Pulmonary artery endothelial cell (primary cell): ENCODE measurements at regions not wholly inside any gene's neighbourhood (a gene's known extent, or its start where the extent isn't known, plus 50 kb on each side); places are given as distances from the start of the nearest gene placed in this dataset.
"Not testable (repeated sequence)": the region's sequence is repeated elsewhere in the genome, so short reads cannot be mapped to it uniquely, and the experiment has no call there.

Experiments used
- DNase-seq: peaks from one replicate; pipeline ENCODE4 v3.0.0-alpha.2; 2011; ENCODE audit warnings: low read depth, low spot score

DNA sequence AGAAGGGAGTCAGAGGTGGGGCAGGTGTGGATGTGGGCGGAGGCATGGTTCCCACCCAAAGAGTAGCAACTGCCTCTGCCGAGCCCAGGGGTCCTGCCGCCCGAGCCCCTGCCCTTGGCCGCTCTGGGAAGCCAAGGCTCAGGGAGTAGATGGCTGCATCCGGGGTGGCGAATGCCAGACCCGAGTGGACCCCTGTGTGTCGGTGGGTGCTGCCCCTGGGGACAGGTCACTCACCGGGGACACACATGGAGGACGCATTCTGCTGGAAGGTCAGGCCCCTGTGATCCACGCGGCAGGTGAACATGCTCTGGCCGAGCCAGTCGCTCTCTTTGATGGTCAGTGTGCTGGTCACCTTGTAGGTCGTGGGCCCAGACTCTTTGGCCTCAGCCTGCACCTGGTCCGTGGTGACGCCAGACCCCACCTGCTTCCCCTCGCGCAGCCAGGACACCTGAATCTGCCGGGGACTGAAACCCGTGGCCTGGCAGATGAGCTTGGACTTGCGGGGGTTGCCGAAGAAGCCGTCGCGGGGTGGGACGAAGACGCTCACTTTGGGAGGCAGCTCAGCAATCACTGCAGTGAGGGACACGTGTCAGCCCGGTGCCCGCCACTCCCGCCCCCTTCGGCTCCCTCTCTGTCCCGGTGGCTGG is 329.0 kb downstream of the TMEM121 start:
- DNase-seq, result no peak

GRCh38 chr14:105855893-105856675 is 329.7 kb downstream of the TMEM121 start:
- DNase-seq, result no peak

DNA sequence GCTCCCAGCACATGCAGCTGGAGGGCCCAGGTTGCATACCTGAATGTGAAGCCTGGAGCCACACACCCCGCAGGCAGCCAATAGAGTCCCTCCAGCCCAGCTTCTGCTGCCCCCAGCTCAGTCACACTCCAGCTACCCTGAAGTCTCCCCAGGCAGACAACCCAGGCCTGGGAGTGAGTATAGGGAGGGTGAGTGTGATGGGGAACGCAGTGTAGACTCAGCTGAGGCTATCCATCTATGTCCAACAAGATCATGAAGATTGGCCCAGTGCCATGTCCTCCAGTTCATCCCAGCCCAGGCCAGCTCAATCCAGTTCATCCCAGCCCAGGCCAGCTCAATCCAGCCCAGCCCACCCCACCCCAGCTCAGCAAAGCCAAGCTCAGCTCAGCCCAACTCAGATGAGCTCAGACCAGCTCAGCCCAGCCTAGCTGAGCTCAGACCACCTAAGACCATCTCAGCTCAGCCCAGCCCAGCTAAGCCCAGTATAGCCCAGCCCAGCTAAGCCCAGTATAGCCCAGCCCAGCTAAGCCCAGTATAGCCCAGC is 330.4 kb downstream of the TMEM121 start:
- no peak for DNase-seq

GRCh38 chr14:105857220-105857825 is 330.9 kb downstream of the TMEM121 start:
- no peak for DNase-seq

DNA sequence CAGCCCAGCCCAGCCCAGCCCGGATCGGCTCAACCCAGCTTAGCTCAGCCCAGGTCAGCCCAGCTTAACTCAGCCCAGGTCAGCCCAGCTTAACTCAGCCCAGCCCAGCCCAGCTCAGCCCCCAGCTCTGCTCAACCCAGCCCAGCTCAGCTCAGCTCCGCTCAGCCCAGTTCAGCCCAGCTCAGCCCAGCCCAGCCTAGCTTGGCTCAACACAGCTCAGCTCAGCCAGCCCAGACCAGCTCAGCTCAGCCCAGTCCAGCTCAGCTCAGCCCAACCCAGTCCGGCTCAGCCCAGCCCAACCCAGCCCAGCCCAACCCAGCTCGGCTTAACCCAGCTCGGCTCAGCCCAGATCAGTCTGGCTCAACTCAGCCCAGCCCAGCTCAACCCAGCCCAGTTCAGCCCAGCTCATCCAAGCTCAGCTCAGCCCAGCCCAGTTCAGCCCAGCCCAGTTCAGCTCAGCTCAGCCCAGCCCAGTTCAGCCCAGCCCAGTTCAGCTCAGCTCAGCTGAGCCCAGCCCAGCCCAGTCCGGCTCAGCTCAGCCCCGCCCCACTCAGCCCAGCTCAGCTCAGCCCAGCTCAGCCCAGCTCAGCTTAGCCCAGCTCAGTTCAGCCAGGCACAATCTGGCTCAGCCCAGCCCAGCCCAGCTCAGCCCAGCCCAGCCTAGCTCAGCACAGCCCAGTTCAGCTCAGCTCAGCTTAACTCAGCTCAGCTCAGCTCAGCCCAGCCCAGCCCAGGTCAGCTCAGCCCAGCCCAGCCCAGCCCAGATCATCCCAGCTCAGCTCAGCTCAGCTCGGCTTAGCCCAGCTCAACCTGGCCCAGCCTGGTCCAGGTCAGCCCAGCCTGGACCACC is 331.7 kb downstream of the TMEM121 start:
- DNase-seq, result no peak

- DNase-seq, result no peak
Measured at GRCh38 chr14:105858676-105859025, 332.3 kb downstream of the TMEM121 start.

DNA sequence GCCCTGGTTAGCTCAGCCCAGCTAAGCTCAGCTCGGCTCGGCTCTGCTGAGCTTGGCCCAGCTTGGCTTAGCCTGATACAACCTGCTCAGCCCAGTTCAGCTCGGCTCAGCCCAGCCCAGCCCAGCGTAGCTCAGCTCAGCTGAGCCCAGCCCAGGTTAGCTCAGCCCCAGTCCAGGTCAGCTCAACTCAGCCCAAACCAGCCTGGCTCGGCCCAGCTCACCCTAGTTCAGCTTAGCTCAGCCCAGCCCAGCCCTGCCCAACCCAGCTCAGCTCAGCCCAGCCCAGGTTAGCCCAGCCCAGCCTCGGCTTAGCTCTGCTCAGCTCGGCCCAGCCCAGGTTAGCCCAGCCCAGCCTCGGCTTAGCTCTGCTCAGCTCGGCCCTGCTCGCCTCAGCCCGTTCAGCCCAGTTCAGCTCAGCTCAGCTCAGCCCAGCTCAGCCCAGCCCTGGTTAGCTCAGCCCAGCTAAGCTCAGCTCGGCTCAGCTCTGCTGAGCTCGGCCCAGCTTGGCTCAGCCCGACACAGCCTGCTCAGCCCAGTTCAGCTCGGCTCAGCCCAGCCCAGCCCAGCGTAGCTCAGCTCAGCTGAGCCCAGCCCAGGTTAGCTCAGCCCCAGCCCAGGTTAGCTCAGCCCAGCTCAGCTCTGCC is 332.8 kb downstream of the TMEM121 start:
- DNase-seq, result not testable (repeated sequence)

DNA sequence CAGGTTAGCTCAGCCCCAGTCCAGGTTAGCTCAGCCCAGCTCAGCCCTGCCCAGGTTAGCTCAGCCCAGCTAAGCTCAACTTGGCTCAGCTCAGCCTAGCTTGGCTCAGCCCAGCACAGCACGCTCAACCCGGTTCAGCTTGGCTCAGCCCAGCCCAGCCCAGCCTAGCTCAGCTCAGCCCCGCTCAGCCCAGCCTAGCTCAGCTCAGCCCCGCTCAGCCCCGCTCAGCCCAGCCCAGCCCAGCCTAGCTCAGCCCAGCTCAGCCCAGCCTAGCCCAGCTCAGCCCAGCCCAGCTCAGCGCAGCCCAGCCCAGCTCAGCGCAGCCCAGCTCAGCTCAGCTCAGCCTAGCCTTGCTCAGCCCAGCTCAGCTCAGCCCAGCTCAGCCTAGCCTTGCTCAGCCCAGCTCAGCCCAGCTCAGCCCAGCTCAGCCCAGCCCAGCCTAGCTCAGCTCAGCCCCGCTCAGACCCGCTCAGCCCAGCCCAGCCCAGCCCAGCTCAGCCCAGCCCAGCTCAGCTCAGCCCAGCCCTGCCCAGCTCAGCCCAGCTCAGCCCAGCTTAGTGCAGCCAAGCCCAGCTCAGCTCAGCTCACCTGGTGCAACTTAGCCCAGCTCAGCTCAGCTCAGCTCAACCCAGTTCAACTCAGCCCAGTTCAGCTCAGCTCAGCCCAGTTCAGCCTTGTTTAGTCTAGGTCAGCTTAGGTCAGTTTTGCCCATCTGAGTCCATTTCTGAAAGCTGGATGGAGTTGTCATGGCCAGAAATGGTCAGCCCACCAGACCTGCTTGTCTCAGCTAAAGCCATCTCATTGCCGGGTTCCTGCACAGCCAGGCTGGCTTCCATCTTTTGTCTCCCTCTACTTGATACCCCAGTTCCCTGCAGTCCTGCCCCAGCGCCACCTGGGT is 333.6 kb downstream of the TMEM121 start:
- no peak for DNase-seq

DNA sequence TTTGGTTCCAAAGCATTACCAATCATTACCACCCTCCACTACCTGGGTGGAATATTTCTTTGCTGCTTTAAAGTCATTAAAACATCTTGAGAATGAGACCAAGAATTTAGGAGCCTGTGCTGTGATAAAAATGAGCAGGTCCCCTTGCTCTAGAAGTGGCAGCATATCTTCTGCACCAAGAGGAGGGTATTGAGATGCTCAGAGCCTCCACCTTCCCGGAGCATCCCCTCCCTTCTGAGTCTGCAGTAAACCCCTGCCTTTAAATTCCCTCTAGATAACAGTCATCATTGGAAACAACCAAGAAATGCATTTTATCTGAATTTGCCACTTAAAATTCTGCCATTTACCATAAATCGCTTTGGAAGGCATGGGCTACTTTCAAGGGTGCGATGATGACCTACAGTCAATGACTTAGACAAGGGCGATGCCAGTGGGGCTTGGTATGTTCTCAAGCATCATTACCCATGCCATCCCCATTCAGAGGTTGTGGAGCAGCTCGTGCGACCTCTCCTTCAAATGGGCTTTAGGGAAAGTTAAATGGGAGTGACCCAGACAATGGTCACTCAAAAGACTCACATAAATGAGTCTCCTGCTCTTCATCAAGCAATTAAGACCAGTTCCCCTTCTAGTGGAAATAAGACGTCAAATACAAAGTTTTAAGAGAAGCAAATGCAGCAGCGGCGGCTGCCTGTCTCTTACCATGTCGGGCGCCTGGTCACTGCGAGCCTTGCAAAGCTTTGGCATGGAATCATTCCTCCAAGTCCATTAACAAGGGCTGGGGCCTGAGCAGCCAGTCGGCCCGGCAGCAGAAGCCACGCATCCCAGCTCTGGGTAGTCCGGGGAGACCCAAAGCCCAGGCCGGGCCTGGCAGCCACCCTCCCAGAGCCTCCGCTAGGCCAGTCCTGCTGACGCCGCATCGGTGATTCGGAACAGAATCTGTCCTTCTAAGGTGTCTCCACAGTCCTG is 334.5 kb downstream of the TMEM121 start:
- DNase-seq, result no peak

DNA sequence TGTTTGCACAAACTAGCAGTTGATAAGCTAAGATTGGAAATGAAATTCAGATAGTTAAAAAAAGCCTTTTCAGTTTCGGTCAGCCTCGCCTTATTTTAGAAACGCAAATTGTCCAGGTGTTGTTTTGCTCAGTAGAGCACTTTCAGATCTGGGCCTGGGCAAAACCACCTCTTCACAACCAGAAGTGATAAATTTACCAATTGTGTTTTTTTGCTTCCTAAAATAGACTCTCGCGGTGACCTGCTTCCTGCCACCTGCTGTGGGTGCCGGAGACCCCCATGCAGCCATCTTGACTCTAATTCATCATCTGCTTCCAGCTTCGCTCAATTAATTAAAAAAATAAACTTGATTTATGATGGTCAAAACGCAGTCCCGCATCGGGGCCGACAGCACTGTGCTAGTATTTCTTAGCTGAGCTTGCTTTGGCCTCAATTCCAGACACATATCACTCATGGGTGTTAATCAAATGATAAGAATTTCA is 335.6 kb downstream of the TMEM121 start:
- DNase-seq, result no peak

DNA sequence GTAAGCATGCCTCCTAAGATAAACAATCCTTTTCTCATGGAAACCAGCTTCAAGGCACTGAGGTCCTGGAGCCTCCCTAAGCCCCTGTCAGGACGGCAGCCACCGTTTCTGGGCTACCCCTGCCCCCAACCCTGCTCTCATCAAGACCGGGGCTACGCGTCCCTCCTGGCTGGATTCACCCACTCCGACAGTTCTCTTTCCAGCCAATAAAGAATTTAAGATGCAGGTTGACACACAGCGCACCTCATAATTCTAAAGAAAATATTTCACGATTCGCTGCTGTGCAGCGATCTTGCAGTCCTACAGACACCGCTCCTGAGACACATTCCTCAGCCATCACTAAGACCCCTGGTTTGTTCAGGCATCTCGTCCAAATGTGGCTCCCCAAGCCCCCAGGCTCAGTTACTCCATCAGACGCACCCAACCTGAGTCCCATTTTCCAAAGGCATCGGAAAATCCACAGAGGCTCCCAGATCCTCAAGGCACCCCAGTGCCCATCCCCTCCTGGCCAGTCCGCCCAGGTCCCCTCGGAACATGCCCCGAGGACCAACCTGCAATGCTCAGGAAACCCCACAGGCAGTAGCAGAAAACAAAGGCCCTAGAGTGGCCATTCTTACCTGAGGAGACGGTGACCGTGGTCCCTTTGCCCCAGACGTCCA is 336.3 kb downstream of the TMEM121 start:
- DNase-seq, result no peak

- no peak for DNase-seq
Measured at GRCh38 chr14:105863296-105864108, 337.1 kb downstream of the TMEM121 start.

GRCh38 chr14:105864116-105864515 is 337.7 kb downstream of the TMEM121 start:
- no peak for DNase-seq

- no peak for DNase-seq
Measured at GRCh38 chr14:105864651-105865265, 338.4 kb downstream of the TMEM121 start.

DNA sequence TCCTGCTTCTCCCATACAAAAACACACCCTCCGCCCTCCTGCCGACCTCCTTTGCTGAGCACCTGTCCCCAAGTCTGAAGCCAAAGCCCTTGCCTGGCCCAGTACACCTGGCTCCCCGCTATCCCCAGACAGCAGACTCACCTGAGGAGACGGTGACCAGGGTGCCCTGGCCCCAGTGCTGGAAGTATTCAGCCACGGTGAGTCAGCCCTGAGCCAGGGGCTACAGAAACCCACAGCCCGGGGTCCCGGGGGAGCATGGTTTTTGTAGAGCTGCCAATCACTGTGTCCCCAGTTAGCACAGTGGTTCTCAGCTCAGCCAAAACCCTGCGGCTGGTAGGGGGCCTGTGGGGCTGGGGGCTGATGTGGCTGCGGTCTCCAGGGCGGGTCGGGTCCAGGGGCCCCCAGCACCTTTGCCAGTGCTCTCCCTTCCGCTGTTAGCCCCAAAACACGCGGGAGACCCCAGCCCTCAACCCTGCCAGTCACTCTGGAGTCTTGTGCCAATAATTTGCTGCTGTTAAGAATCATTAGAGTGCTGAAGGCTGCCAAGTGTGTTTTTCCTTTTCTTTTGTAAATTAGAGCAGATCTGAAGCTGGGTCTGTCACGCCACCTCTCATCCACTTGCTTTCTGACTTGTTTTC is 339.0 kb downstream of the TMEM121 start:
- no peak for DNase-seq
